Activated naive CD4-positive, alpha-beta T cell treated with anti-CD3 and anti-CD28 coated beads for 36 hours (primary cell): ENCODE measurements at regions not wholly inside any gene's neighbourhood (a gene's known extent, or its start where the extent isn't known, plus 50 kb on each side); places are given as distances from the start of the nearest gene placed in this dataset.

Source experiments
- CTCF ChIA-PET: fragments of 350-600 bp; sonication (Branson Sonifier 250); formaldehyde crosslinking; loops from one replicate; lab custom pipeline; 2021; ENCODE audit warnings: antibody characterized with exemption; lab: Charles Lee
- DNase-seq: peaks from one replicate; pipeline ENCODE4 v3.0.0-alpha.2; 2020
- H3K27ac Mint-ChIP-seq: one replicate; pipeline ENCODE4 v1.8.0; 2021; ENCODE audit warnings: mild to moderate bottlenecking, mixed read lengths
- H3K27me3 Mint-ChIP-seq: one replicate; pipeline ENCODE4 v1.8.0; 2021; ENCODE audit warnings: low read depth, mixed read lengths
- H3K36me3 Mint-ChIP-seq: one replicate; pipeline ENCODE4 v1.8.0; 2021; ENCODE audit warnings: low read depth, mixed read lengths
- H3K4me1 Mint-ChIP-seq: one replicate; pipeline ENCODE4 v1.8.0; 2021; ENCODE audit warnings: low read depth, mixed read lengths
- H3K4me3 Mint-ChIP-seq: one replicate; pipeline ENCODE4 v1.8.0; 2021; ENCODE audit warnings: mild to moderate bottlenecking, moderate library complexity, mixed read lengths
- H3K9me3 Mint-ChIP-seq: one replicate; pipeline ENCODE4 v1.8.0; 2021; ENCODE audit warnings: mixed read lengths
- intact Hi-C: fragments of 100-400 bp; cut with micrococcal nuclease; formaldehyde crosslinking; loops from one replicate; pipeline ENCODE4 v1.15.1; 2023

GRCh38 chr3:70421506-70421905 is 109.1 kb upstream of the MDFIC2 start:
- H3K4me3 Mint-ChIP-seq: no peak overlapping the region
- no peak for DNase-seq
- CTCF ChIA-PET: no interaction called here
- H3K4me1 Mint-ChIP-seq: no peaks in the 10 kb centered on the region
- H3K36me3 Mint-ChIP-seq: no peaks in the 10 kb centered on the region
- intact Hi-C loops: no loop called here
- H3K27me3 Mint-ChIP-seq: peaks cover 24% of the 10 kb centered on the region
- no peak overlapping the region for H3K27ac Mint-ChIP-seq
- H3K9me3 Mint-ChIP-seq: no peaks in the 10 kb centered on the region

GRCh38 chr3:70409018-70409417 is 96.6 kb upstream of the MDFIC2 start:
- no peaks in the 10 kb centered on the region for H3K36me3 Mint-ChIP-seq
- no peaks in the 10 kb centered on the region for H3K4me1 Mint-ChIP-seq
- H3K27ac Mint-ChIP-seq: no peak overlapping the region
- peaks cover 1% of the 10 kb centered on the region for H3K9me3 Mint-ChIP-seq
- CTCF ChIA-PET: no interaction called here
- H3K27me3 Mint-ChIP-seq: peaks cover 15% of the 10 kb centered on the region
- no peak for DNase-seq
- intact Hi-C loops: no loop called here
- no peak overlapping the region for H3K4me3 Mint-ChIP-seq

GRCh38 chr3:70400194-70400593 is 87.8 kb upstream of the MDFIC2 start:
- Mint-ChIP-seq H3K27me3 (peaks cover 7% of the 10 kb centered on the region), H3K36me3 (no peaks in the 10 kb centered on the region), H3K27ac (no peak overlapping the region), H3K9me3 (no peaks in the 10 kb centered on the region), H3K4me3 (no peak overlapping the region), H3K4me1 (no peaks in the 10 kb centered on the region)
- no peak for DNase-seq
- CTCF ChIA-PET: no interaction called here
- intact Hi-C loops: no loop called here

- Mint-ChIP-seq H3K9me3 (no peaks in the 10 kb centered on the region), H3K27me3 (peaks cover 13% of the 10 kb centered on the region), H3K4me3 (no peak overlapping the region), H3K27ac (no peak overlapping the region), H3K4me1 (no peaks in the 10 kb centered on the region), H3K36me3 (no peaks in the 10 kb centered on the region)
- DNase-seq: no peak
- CTCF ChIA-PET: interaction anchor here (1.0 kb wide), 1 partner anchor 36 kb away, joined by 8 read pairs; no protein-coding TSS in a partner anchor
- intact Hi-C loops: no loop called here
These were observed 81.6 kb upstream of the MDFIC2 start for GRCh38 chr3:70393881-70394612.

GRCh38 chr3:70392227-70392626 is 79.8 kb upstream of the MDFIC2 start:
- Mint-ChIP-seq H3K9me3 (peaks cover 2% of the 10 kb centered on the region), H3K36me3 (no peaks in the 10 kb centered on the region), H3K4me3 (no peak overlapping the region), H3K27me3 (peaks cover 13% of the 10 kb centered on the region), H3K4me1 (no peaks in the 10 kb centered on the region), H3K27ac (no peak overlapping the region)
- no peak for DNase-seq
- intact Hi-C loops: no loop called here
- CTCF ChIA-PET: interaction anchor here (0.7 kb wide), 1 partner anchor 34 kb away, joined by 4 read pairs; no protein-coding TSS in a partner anchor

- peaks cover 2% of the 10 kb centered on the region for H3K9me3 Mint-ChIP-seq
- CTCF ChIA-PET: no interaction called here
- intact Hi-C loops: no loop called here
These were observed 75.5 kb upstream of the MDFIC2 start for GRCh38 chr3:70387889-70388288.

GRCh38 chr3:70386846-70387245 is 74.4 kb upstream of the MDFIC2 start:
- H3K4me3 Mint-ChIP-seq: no peak overlapping the region
- H3K4me1 Mint-ChIP-seq: no peaks in the 10 kb centered on the region
- no peak overlapping the region for H3K27ac Mint-ChIP-seq
- DNase-seq: no peak
- peaks cover 3% of the 10 kb centered on the region for H3K27me3 Mint-ChIP-seq
- H3K36me3 Mint-ChIP-seq: no peaks in the 10 kb centered on the region
- CTCF ChIA-PET: no interaction called here
- intact Hi-C loops: no loop called here
- H3K9me3 Mint-ChIP-seq: peaks cover 2% of the 10 kb centered on the region

More at GRCh38 chr3:70387889-70388288, 75.5 kb upstream of the MDFIC2 start:
- no peak overlapping the region for H3K27ac Mint-ChIP-seq
- peaks cover 3% of the 10 kb centered on the region for H3K27me3 Mint-ChIP-seq
- no peaks in the 10 kb centered on the region for H3K4me1 Mint-ChIP-seq
- DNase-seq: no peak
- H3K36me3 Mint-ChIP-seq: no peaks in the 10 kb centered on the region
- H3K4me3 Mint-ChIP-seq: no peak overlapping the region

GRCh38 chr3:70386043-70386442 is 73.6 kb upstream of the MDFIC2 start:
- Mint-ChIP-seq H3K9me3 (peaks cover 2% of the 10 kb centered on the region), H3K36me3 (no peaks in the 10 kb centered on the region), H3K27me3 (peaks cover 8% of the 10 kb centered on the region), H3K4me3 (no peak overlapping the region), H3K27ac (no peak overlapping the region), H3K4me1 (no peaks in the 10 kb centered on the region)
- CTCF ChIA-PET: no interaction called here
- intact Hi-C loops: no loop called here
- no peak for DNase-seq

GRCh38 chr3:70383360-70383831 is 71.0 kb upstream of the MDFIC2 start:
- Mint-ChIP-seq H3K27ac (no peak overlapping the region), H3K36me3 (no peaks in the 10 kb centered on the region), H3K27me3 (peaks cover 14% of the 10 kb centered on the region), H3K4me1 (no peaks in the 10 kb centered on the region), H3K9me3 (no peaks in the 10 kb centered on the region), H3K4me3 (no peak overlapping the region)
- no peak for DNase-seq
- CTCF ChIA-PET: no interaction called here
- intact Hi-C loops: no loop called here

- no peaks in the 10 kb centered on the region for H3K36me3 Mint-ChIP-seq
- H3K4me1 Mint-ChIP-seq: no peaks in the 10 kb centered on the region
- no peak overlapping the region for H3K27ac Mint-ChIP-seq
- peaks cover 7% of the 10 kb centered on the region for H3K9me3 Mint-ChIP-seq
- no peak overlapping the region for H3K4me3 Mint-ChIP-seq
- intact Hi-C loops: no loop called here
- CTCF ChIA-PET: no interaction called here
- no peak for DNase-seq
- H3K27me3 Mint-ChIP-seq: peaks cover 14% of the 10 kb centered on the region
These were observed 61.7 kb upstream of the MDFIC2 start for GRCh38 chr3:70374179-70374578.
